ENCODE measurements at regions not wholly inside any gene's neighbourhood (a gene's known extent, or its start where the extent isn't known, plus 50 kb on each side); places are given as distances from the start of the nearest gene placed in this dataset.

GRCh38 chr1:22221233-22221780, 78.4 kb upstream of the WNT4 start:
- DNase-seq (ENCODE audit: low spot score) = no peak

- no peak for DNase-seq (ENCODE audit: low spot score)
These were observed 79.8 kb upstream of the WNT4 start for GRCh38 chr1:22222723-22223122.

- no peak for DNase-seq (ENCODE audit: low spot score)
These were observed 80.3 kb upstream of the WNT4 start for GRCh38 chr1:22223176-22223575.

- DNase-seq (ENCODE audit: low spot score) = no peak
These were observed 81.2 kb upstream of the WNT4 start for GRCh38 chr1:22224091-22224490.

GRCh38 chr1:22224631-22225030, 81.7 kb upstream of the WNT4 start:
- no peak for DNase-seq (ENCODE audit: low spot score)

GRCh38 chr1:22225858-22226589, 83.1 kb upstream of the WNT4 start:
- DNase-seq (ENCODE audit: low spot score) = no peak

- DNase-seq (ENCODE audit: low spot score) = no peak
These were observed 85.2 kb upstream of the WNT4 start for GRCh38 chr1:22228074-22228473.

GRCh38 chr1:22228505-22228911, 85.6 kb upstream of the WNT4 start:
- no peak for DNase-seq (ENCODE audit: low spot score)

GRCh38 chr1:22229379-22229778, 86.5 kb upstream of the WNT4 start:
- no peak for DNase-seq (ENCODE audit: low spot score)

- DNase-seq (ENCODE audit: low spot score) = no peak
These were observed 88.2 kb upstream of the WNT4 start for GRCh38 chr1:22231068-22231593.

GRCh38 chr1:22231995-22232690, 89.2 kb upstream of the WNT4 start:
- peak; percentile 28 for DNase-seq (ENCODE audit: low spot score)

GRCh38 chr1:22233222-22233621, 90.3 kb upstream of the WNT4 start:
- DNase-seq (ENCODE audit: low spot score) = no peak

- no peak for DNase-seq (ENCODE audit: low spot score)
These were observed 91.7 kb upstream of the WNT4 start for GRCh38 chr1:22234476-22235030.

- no peak for DNase-seq (ENCODE audit: low spot score)
These were observed 93.3 kb upstream of the WNT4 start for GRCh38 chr1:22236166-22236565.

GRCh38 chr1:22236900-22237299, 94.0 kb upstream of the WNT4 start:
- DNase-seq (ENCODE audit: low spot score) = no peak

GRCh38 chr1:22237433-22238093, 94.7 kb upstream of the WNT4 start:
- no peak for DNase-seq (ENCODE audit: low spot score)

- DNase-seq (ENCODE audit: low spot score) = no peak
These were observed 95.7 kb upstream of the WNT4 start for GRCh38 chr1:22238356-22239224.

GRCh38 chr1:22239378-22239777, 96.5 kb upstream of the WNT4 start:
- no peak for DNase-seq (ENCODE audit: low spot score)

GRCh38 chr1:22241250-22241649, 98.4 kb upstream of the WNT4 start:
- DNase-seq (ENCODE audit: low spot score) = no peak

GRCh38 chr1:22241811-22242210, 98.9 kb upstream of the WNT4 start:
- DNase-seq (ENCODE audit: low spot score) = no peak

GRCh38 chr1:22245100-22245650, 102.3 kb upstream of the WNT4 start:
- DNase-seq (ENCODE audit: low spot score) = no peak
